Prostate gland (tissue), 2 donors: ENCODE measurements at regions not wholly inside any gene's neighbourhood (a gene's known extent, or its start where the extent isn't known, plus 50 kb on each side); places are given as distances from the start of the nearest gene placed in this dataset.

Experiments
- POLR2A ChIP-seq: fragments of 450-650 bp; IDR thresholded peaks from one replicate; pipeline ENCODE4 v1.6.1; 2016; ENCODE audit warnings: antibody characterized with exemption, mild to moderate bottlenecking
- TF ChIP-seq, protein P1 (sequence below), 4 experiments: fragments of 200-600 bp in 2 of 4; fragments of 450-650 bp in 2 of 4; sonication (generic) in 2 of 4; IDR thresholded peaks; 1 replicate in 3 of 4; 2 replicates in 1 of 4; pipeline ENCODE4 v1.5.1; 2016 to 2019; ENCODE audit warnings: antibody characterized with exemption in 4 of 4, mild to moderate bottlenecking in 2 of 4, moderate library complexity in 2 of 4

DNA sequence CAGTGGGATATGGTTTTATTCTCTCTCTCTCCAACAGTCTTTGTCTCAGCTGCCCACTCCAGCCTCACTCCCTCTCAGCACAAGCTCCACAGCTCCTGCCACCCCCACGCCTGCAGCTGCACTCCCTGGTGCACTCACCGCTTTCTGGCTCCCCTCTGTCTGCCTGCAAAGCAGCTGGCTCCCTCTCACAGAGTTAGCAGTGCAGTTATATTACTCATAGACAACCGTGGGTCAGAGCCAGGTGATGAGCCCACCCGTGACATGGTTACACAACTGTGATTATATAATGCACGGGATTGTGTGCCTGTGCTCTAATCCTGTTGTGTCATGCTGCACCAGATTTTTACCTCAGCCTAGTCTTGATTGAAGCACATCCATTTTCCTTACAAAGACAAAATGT lies 276.9 kb upstream of the CHAC2 start:
- TF ChIP-seq, protein P1, sequence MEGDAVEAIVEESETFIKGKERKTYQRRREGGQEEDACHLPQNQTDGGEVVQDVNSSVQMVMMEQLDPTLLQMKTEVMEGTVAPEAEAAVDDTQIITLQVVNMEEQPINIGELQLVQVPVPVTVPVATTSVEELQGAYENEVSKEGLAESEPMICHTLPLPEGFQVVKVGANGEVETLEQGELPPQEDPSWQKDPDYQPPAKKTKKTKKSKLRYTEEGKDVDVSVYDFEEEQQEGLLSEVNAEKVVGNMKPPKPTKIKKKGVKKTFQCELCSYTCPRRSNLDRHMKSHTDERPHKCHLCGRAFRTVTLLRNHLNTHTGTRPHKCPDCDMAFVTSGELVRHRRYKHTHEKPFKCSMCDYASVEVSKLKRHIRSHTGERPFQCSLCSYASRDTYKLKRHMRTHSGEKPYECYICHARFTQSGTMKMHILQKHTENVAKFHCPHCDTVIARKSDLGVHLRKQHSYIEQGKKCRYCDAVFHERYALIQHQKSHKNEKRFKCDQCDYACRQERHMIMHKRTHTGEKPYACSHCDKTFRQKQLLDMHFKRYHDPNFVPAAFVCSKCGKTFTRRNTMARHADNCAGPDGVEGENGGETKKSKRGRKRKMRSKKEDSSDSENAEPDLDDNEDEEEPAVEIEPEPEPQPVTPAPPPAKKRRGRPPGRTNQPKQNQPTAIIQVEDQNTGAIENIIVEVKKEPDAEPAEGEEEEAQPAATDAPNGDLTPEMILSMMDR (IDR thresholded peaks at IDR 0.05): no peak
- no peak for TF ChIP-seq POLR2A
